B cell (primary cell): ENCODE measurements at regions not wholly inside any gene's neighbourhood (a gene's known extent, or its start where the extent isn't known, plus 50 kb on each side); places are given as distances from the start of the nearest gene placed in this dataset.

Source experiments
- ATAC-seq: fragments of 200-7000 bp; cut with Tn5 transposase; one replicate; pipeline ENCODE4 v1.10.0; 2021; ENCODE audit warnings: low read depth, mild to moderate bottlenecking, moderate number of reproducible peaks, moderate library complexity
- CTCF ChIA-PET: fragments of 350-600 bp; sonication (Branson Sonifier 250); formaldehyde crosslinking; loops from one replicate; lab custom pipeline; 2021; ENCODE audit warnings: antibody characterized with exemption, inconsistent platforms; lab: Charles Lee
- POLR2A ChIA-PET: fragments of 350-600 bp; sonication (Branson Sonifier 250); formaldehyde crosslinking; loops from one replicate; lab custom pipeline; 2021; ENCODE audit warnings: antibody characterized with exemption; lab: Charles Lee
- DNase-seq: peaks from one replicate; pipeline ENCODE4 v3.0.0; 2013
- H2AFZ ChIP-seq: 2 replicates; pipeline ENCODE4 v1.6.1; 2012; ENCODE audit warnings: mild to moderate bottlenecking, low read depth, low read length; ENCODE audit not compliant: insufficient read depth, poor library complexity, severe bottlenecking
- H3K27ac ChIP-seq, 2 donors: 1 replicate in 1 of 2; 2 replicates in 1 of 2; pipeline ENCODE4 v1.5.1; 2012 to 2013; ENCODE audit warnings: low read length in 2 of 2, mild to moderate bottlenecking in 2 of 2, moderate library complexity in 1 of 2
- H3K27me3 ChIP-seq, 4 experiments: fragments of 200-600 bp in 1 of 4; sonication (generic) in 1 of 4; replicated peaks in 1 of 4; 1 replicate in 2 of 4; 2 replicates in 2 of 4; pipeline versions ENCODE4 v1.6.1 to v1.7.0; 2013 to 2016; ENCODE audit warnings: low read length in 3 of 4, mild to moderate bottlenecking in 2 of 4, mixed read lengths in 1 of 4, moderate library complexity in 1 of 4; ENCODE audit not compliant: insufficient read depth in 4 of 4, control insufficient read depth in 3 of 4; ENCODE audit errors: control extremely low read depth in 1 of 4
- H3K36me3 ChIP-seq, 2 experiments: replicated peaks in 1 of 2; 1 replicate in 1 of 2; 2 replicates in 1 of 2; pipeline versions ENCODE4 v1.6.1 to v1.7.1; 2013; ENCODE audit warnings: low read length in 1 of 2; ENCODE audit not compliant: insufficient read depth in 2 of 2, control insufficient read depth in 1 of 2; ENCODE audit errors: control extremely low read depth in 1 of 2, extremely low read depth in 1 of 2
- H3K4me1 ChIP-seq, 2 donors: fragments of 200-600 bp in 1 of 2; sonication (generic) in 1 of 2; 1 replicate in 1 of 2; 2 replicates in 1 of 2; pipeline versions ENCODE4 v1.5.1 to v1.6.1; 2013 to 2017; ENCODE audit warnings: low read length in 2 of 2; ENCODE audit not compliant: control insufficient read depth in 2 of 2, insufficient read depth in 2 of 2
- H3K4me2 ChIP-seq: replicated peaks from 2 replicates; pipeline ENCODE3; 2012; ENCODE audit warnings: mild to moderate bottlenecking, low read depth, low read length; ENCODE audit not compliant: poor library complexity, severe bottlenecking
- H3K4me3 ChIP-seq, 5 experiments: fragments of 200-600 bp in 1 of 5; sonication (generic) in 1 of 5; 1 replicate in 3 of 5; 2 replicates in 2 of 5; pipeline versions ENCODE4 v1.5.1 to v1.7.0; 2011 to 2016; ENCODE audit warnings: low read length in 4 of 5, mild to moderate bottlenecking in 4 of 5, low read depth in 2 of 5, control low read depth in 1 of 5, moderate library complexity in 1 of 5; ENCODE audit not compliant: insufficient read depth in 1 of 5; ENCODE audit errors: control extremely low read depth in 1 of 5, extremely low read depth in 1 of 5
- H3K79me2 ChIP-seq: fragments of 200-600 bp; sonication (generic); one replicate; pipeline ENCODE4 v1.6.0; 2016; ENCODE audit warnings: low read length; ENCODE audit not compliant: control insufficient read depth, insufficient read depth
- H3K9ac ChIP-seq: fragments of 200-600 bp; sonication (generic); 2 replicates; pipeline ENCODE4 v1.6.1; 2017; ENCODE audit warnings: mild to moderate bottlenecking, low read length, moderate library complexity
- H3K9me3 ChIP-seq, 3 donors: one replicate each; pipeline versions ENCODE4 v1.6.1 to v1.7.1; 2013; ENCODE audit warnings: low read length in 2 of 3; ENCODE audit not compliant: control insufficient read depth in 2 of 3, insufficient read depth in 1 of 3; ENCODE audit errors: control extremely low read depth in 1 of 3
- H4K20me1 ChIP-seq: 2 replicates; pipeline ENCODE4 v1.6.0; 2012; ENCODE audit warnings: mild to moderate bottlenecking, low read length; ENCODE audit not compliant: insufficient read depth, control insufficient read depth, poor library complexity, severe bottlenecking
- H3K27ac Mint-ChIP-seq: one replicate; pipeline ENCODE4 v1.8.0; 2021; ENCODE audit warnings: mixed read lengths
- H3K27me3 Mint-ChIP-seq: one replicate; pipeline ENCODE4 v1.8.0; 2021; ENCODE audit warnings: mixed read lengths
- H3K4me1 Mint-ChIP-seq: one replicate; pipeline ENCODE4 v1.8.0; 2021; ENCODE audit warnings: mixed read lengths
- H3K4me3 Mint-ChIP-seq: one replicate; pipeline ENCODE4 v1.8.0; 2021; ENCODE audit warnings: mixed read lengths
- H3K9me3 Mint-ChIP-seq: one replicate; pipeline ENCODE4 v1.8.0; 2022; ENCODE audit warnings: mixed read lengths; ENCODE audit not compliant: insufficient read depth
- CTCF ChIP-seq: fragments of 200-600 bp; IDR thresholded peaks from one replicate; pipeline ENCODE4 v1.8.0; 2022; ENCODE audit warnings: antibody characterized with exemption, mild to moderate bottlenecking
- EZH2 ChIP-seq: IDR thresholded peaks from 2 replicates; pipeline ENCODE4 v1.6.1; 2012; ENCODE audit warnings: borderline replicate concordance, low read depth, mild to moderate bottlenecking, moderate library complexity, low read length; ENCODE audit not compliant: insufficient read depth, poor library complexity, severe bottlenecking
- WGBS: methylation state at CpG from one replicate; pipeline ENCODE4 v1.1.5; 2013; ENCODE audit warnings: missing lambda C conversion rate; ENCODE audit not compliant: insufficient coverage; 5-methylcytosine and 5-hydroxymethylcytosine counted together
- intact Hi-C: fragments of 100-400 bp; cut with micrococcal nuclease; formaldehyde crosslinking; loops from one replicate; pipeline ENCODE4 v1.10.0; 2022

GRCh38 chr20:48015943-48016723, 230.9 kb upstream of the SULF2 start:
- Mint-ChIP-seq H3K9me3 (peaks cover 9% of the 10 kb centered on the region), H3K27ac (no peak overlapping the region), H3K4me1 (peaks cover 5% of the 10 kb centered on the region), H3K4me3 (no peak overlapping the region), H3K27me3 (peaks cover 35% of the 10 kb centered on the region)
- H3K27me3 ChIP-seq = peaks cover 0 to 10% (median 0%) of the 10 kb centered on the region in 4 experiments
- H3K4me1 ChIP-seq = no peaks in the 10 kb centered on the region
- ChIA-PET CTCF (no interaction called here), POLR2A (no interaction called here)
- no peak overlapping the region for H3K27ac ChIP-seq
- H3K79me2 ChIP-seq = no peaks in the 10 kb centered on the region
- DNase-seq (no peak), ATAC-seq (no peak)
- H3K9ac ChIP-seq = no peak overlapping the region
- H4K20me1 ChIP-seq = no peaks in the 10 kb centered on the region
- WGBS = 89% methylated on average over 10 of the region's 11 CpGs
- H3K9me3 ChIP-seq = peaks cover 0 to 13% (median 10%) of the 10 kb centered on the region in 3 donors
- no peaks in the 10 kb centered on the region for H3K36me3 ChIP-seq
- no peak overlapping the region for H3K4me3 ChIP-seq
- H2AFZ ChIP-seq = no peak overlapping the region
- intact Hi-C loops = no loop called here
- H3K4me2 ChIP-seq = no peak overlapping the region
- TF ChIP-seq EZH2 (no peak), CTCF (no peak)

GRCh38 chr20:48015141-48015910, 230.0 kb upstream of the SULF2 start:
- intact Hi-C loops = no loop called here
- Histone ChIP-seq H3K36me3 (no peaks in the 10 kb centered on the region), H3K27me3 (peaks cover 0 to 7% (median 0%) of the 10 kb centered on the region in 4 experiments), H4K20me1 (no peaks in the 10 kb centered on the region), H3K4me3 (no peak overlapping the region), H3K9ac (no peak overlapping the region), H3K27ac (no peak overlapping the region), H3K79me2 (no peaks in the 10 kb centered on the region), H3K9me3 (peaks cover 1 to 18% (median 11%) of the 10 kb centered on the region in 3 donors), H3K4me2 (no peak overlapping the region), H3K4me1 (no peaks in the 10 kb centered on the region), H2AFZ (no peak overlapping the region)
- no peak overlapping the region for H3K4me3 Mint-ChIP-seq
- TF ChIP-seq EZH2 = no peak
- peaks cover 9% of the 10 kb centered on the region for H3K9me3 Mint-ChIP-seq
- H3K27ac Mint-ChIP-seq = no peak overlapping the region
- no peak for DNase-seq
- no CpG with 5 or more reads among the region's 8 CpGs for WGBS
- peaks cover 31% of the 10 kb centered on the region for H3K27me3 Mint-ChIP-seq
- ChIA-PET CTCF (no interaction called here), POLR2A (no interaction called here)
- peaks cover 5% of the 10 kb centered on the region for H3K4me1 Mint-ChIP-seq
- no peak for ATAC-seq
